GM12875 (cell line): ENCODE measurements at regions not wholly inside any gene's neighbourhood (a gene's known extent, or its start where the extent isn't known, plus 50 kb on each side); places are given as distances from the start of the nearest gene placed in this dataset.
"Not testable (repeated sequence)": the region's sequence is repeated elsewhere in the genome, so short reads cannot be mapped to it uniquely, and the experiment has no call there.

Source experiments
- H3K4me3 ChIP-seq: one replicate; pipeline ENCODE4 v1.5.1; 2011; ENCODE audit warnings: low read depth, low read length, control low read depth
- TF ChIP-seq, protein P1 (sequence below): IDR thresholded peaks from 2 replicates; pipeline ENCODE4 v1.5.1; 2011; ENCODE audit warnings: low read depth, mild to moderate bottlenecking, control low read depth, inconsistent platforms, low read length, moderate library complexity, borderline replicate concordance; ENCODE audit not compliant: insufficient read depth

DNA sequence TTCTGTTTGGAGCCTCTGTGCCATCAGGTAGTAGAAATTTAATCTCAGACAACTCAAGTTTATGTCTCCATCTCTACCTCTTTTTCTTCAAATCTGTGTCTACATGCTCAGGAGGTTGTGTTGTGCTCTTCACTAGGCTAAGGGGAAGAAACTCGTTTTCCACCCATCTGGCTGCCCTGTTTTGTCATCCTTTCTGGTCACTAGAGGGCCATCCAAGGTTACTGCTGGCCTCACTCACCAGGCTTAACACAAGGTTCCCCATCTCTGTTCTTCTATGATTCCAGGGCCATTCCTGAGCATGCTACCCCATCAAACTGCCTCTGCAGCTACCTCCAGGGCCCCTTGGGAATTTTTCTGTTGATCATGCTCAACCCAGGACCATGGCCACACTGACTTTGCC is 213.3 kb upstream of the FBXL7 start:
- H3K4me3 ChIP-seq = no peak overlapping the region
- TF ChIP-seq, protein P1, sequence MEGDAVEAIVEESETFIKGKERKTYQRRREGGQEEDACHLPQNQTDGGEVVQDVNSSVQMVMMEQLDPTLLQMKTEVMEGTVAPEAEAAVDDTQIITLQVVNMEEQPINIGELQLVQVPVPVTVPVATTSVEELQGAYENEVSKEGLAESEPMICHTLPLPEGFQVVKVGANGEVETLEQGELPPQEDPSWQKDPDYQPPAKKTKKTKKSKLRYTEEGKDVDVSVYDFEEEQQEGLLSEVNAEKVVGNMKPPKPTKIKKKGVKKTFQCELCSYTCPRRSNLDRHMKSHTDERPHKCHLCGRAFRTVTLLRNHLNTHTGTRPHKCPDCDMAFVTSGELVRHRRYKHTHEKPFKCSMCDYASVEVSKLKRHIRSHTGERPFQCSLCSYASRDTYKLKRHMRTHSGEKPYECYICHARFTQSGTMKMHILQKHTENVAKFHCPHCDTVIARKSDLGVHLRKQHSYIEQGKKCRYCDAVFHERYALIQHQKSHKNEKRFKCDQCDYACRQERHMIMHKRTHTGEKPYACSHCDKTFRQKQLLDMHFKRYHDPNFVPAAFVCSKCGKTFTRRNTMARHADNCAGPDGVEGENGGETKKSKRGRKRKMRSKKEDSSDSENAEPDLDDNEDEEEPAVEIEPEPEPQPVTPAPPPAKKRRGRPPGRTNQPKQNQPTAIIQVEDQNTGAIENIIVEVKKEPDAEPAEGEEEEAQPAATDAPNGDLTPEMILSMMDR = no peak

DNA sequence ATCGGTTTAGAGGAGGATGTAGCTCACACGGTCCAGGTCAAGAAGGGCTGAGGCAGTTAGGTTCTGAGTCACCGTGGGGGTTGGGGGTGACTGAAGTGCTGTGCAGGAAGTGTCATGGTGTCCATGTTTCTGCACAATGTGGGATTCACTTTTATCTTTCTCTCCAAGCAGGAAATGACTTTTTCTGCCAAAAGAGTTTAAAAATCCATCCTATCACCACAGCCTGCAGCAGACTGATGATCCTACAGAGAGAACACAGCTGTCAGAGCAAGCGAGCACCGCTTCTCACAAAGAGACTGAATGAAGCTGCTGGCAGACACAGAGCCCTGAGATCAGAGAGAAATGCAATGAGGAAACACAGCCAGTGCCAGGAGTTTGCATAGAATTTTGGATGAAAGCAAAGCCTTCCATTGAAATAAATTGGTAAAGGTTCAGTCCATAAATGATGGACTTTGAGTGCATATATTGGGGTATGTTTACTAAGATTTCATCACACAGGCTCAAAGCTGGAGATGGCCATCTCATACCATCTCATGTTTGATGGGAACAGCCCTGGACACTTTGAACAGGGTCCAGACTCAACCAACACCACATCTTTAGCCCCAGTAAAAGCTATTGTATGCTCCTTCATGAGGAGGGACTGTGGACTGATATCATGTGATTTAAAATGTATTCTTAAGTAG is 213.9 kb upstream of the FBXL7 start:
- TF ChIP-seq, protein P1 = no peak
- H3K4me3 ChIP-seq = no peak overlapping the region

DNA sequence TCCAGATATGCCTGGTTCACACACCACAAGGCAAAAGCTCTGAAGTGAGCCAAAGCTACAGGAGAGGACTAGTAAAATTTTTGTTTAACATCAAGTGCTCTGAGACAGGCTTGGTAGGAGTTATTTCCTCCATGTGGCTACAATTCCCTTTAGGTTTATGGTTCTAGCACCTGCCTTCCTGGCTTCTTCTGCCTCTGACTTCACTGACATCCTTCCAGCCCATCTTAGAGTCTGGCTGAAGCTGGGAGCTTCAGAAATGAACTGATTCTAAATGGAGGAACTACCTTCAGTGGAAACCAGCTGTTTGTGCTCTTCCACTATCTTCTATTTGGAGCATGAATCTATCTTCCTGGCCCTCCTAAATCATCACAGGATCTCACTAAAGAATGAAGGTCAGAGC is 215.3 kb upstream of the FBXL7 start:
- H3K4me3 ChIP-seq = no peak overlapping the region
- TF ChIP-seq, protein P1 = no peak

DNA sequence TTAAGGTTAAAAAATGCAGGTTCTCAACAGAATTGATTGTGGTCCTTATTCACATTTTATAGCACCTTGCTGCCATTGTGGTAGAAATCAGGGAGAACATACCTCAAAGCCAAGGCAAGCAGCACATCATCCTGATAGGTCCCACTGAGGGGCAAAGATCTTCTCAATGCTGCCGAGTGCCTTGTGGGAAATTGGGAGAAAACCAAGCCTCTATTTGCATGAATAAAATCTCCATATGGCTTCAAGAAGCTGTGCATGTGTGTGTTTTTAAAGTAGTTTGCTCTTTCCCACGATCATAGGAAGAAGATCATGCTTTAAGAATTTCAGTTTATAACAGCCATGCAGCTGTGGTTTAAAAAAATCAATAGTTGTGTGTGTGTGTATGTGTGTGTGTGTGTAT is 216.9 kb upstream of the FBXL7 start:
- H3K4me3 ChIP-seq = no peak overlapping the region
- TF ChIP-seq, protein P1 = no peak

DNA sequence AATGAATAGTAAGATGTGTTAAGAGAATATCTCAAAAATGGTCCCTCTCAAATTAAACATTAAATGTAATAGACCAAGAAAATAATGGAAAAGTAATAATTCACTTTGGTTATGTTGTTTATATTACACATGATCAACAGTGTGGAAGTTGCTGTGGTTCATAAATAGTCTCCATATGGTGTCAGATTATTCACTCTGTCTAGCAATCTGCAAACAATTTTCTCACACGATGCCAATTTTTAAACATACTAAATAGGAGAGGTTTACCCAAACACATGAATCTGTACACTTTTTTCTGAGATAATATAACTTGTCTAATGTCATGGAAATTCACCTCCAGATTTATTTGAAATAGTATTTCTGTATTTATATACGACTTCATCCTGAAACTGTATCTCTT is 217.4 kb upstream of the FBXL7 start:
- TF ChIP-seq, protein P1 = no peak
- no peak overlapping the region for H3K4me3 ChIP-seq

DNA sequence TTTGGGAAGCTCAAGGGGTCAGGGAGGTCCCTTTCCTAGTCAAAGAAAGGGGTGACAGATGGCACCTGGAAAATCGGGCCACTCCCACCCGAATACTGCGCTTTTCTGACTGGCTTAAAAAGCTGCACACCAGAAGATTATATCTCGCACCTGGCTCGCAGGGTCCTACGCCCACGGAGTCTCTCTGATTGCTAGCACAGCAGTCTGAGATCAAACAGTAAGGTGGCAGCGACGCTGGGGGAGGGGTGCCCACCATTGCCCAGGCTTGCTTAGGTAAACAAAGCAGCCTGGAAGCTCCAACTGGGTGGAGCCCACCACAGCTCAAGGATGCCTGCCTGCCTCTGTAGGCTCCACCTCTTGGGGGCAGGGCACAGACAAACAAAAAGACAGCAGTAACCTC is 228.4 kb upstream of the FBXL7 start:
- not testable (repeated sequence) for H3K4me3 ChIP-seq

DNA sequence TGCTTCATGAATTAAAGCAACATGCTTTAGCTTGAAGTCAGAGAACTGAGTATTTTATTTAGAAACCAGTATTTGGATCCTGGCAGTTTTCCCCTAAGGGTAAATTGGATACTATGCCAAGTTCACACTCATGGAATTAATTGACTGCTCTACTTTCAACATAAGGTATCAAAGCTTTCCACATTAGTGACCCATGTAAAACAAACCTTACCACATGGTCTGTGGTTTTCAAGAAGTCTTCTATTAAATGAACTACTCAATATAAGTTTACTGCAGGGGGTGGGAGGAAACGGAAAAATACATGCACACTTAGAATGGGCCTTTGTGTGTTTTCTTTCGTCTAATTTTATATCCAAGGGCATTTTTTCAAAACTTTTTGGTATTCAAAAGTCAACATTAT is 232.0 kb upstream of the FBXL7 start:
- H3K4me3 ChIP-seq = no peak overlapping the region
- TF ChIP-seq, protein P1 = no peak

DNA sequence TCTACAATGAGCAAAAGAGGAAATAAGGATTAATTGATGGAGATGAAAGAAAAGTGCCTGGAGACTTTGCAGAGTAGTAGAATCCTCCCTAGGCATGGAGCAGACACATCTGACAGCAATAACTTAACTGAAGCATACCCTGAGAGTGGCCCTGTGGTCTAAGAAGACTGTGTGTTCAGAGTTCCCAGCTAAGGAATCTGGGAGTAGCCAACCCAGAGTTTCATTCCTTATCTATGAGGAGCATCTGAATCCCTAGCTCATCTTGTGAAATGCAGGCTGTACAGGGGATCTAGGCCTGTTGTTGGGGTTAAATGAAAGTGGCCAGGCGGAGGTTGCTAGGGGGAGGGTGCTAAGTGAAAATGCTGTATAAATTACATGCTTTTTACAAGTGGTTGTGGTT is 233.1 kb upstream of the FBXL7 start:
- H3K4me3 ChIP-seq = no peak overlapping the region
- TF ChIP-seq, protein P1 = no peak
